IPS DF 6.9 (cell line): ENCODE measurements at regions not wholly inside any gene's neighbourhood (a gene's known extent, or its start where the extent isn't known, plus 50 kb on each side); places are given as distances from the start of the nearest gene placed in this dataset.

Experiments
- DNase-seq: peaks from one replicate; pipeline ENCODE4 v3.0.0-alpha.2; 2013; ENCODE audit warnings: low read depth, low spot score
- H3K27ac ChIP-seq: one replicate; pipeline ENCODE4 v1.5.1; 2013; ENCODE audit warnings: low read length, control low read depth
- H3K27me3 ChIP-seq: 2 replicates; pipeline ENCODE4 v1.6.1; 2013; ENCODE audit warnings: mild to moderate bottlenecking, low read length; ENCODE audit not compliant: control insufficient read depth, insufficient read depth
- H3K36me3 ChIP-seq: 2 replicates; pipeline ENCODE4 v1.6.1; 2013; ENCODE audit warnings: low read length; ENCODE audit not compliant: control insufficient read depth, insufficient read depth
- H3K4me1 ChIP-seq: 2 replicates; pipeline ENCODE4 v1.6.1; 2013; ENCODE audit warnings: low read length; ENCODE audit not compliant: control insufficient read depth, insufficient read depth
- H3K4me3 ChIP-seq: 2 replicates; pipeline ENCODE4 v1.5.1; 2013; ENCODE audit warnings: mild to moderate bottlenecking, low read length
- H3K9me3 ChIP-seq: 2 replicates; pipeline ENCODE4 v1.6.1; 2013; ENCODE audit warnings: low read length, inconsistent platforms; ENCODE audit not compliant: control insufficient read depth, insufficient read depth
- WGBS: extraction: QIAGEN DNeasy Blood & Tissue Kit; methylation state at CpG from one replicate; pipeline ENCODE4 v1.1.7; 2013; ENCODE audit warnings: mixed read lengths, missing lambda C conversion rate; ENCODE audit not compliant: insufficient read length, insufficient coverage; 5-methylcytosine and 5-hydroxymethylcytosine counted together

DNA sequence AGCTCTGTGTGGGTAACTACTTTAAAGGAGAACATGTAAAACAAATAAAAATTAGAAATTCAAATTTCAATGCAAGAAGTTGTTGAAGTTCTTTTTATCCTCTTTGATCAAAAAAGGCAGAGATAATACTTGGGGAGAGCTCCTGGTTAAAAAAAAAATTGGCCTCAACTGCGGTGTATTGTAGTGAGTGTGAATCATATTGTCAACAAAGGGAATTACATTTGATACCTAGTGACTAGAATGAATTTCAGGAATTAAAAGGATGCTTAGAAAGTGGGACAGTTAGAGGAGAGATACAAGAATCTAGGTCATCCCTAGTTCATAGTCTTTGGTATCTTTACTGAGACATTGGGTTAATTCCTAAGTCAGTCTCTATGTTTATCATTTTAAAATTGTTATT is 473.0 kb downstream of the CCDC85A start:
- Histone ChIP-seq H3K36me3 (no peaks in the 10 kb centered on the region), H3K4me3 (no peak overlapping the region), H3K27ac (no peak overlapping the region), H3K27me3 (no peaks in the 10 kb centered on the region), H3K9me3 (no peaks in the 10 kb centered on the region), H3K4me1 (no peaks in the 10 kb centered on the region)
- no peak for DNase-seq
- no CpG with 5 or more reads among the region's 1 CpG for WGBS

DNA sequence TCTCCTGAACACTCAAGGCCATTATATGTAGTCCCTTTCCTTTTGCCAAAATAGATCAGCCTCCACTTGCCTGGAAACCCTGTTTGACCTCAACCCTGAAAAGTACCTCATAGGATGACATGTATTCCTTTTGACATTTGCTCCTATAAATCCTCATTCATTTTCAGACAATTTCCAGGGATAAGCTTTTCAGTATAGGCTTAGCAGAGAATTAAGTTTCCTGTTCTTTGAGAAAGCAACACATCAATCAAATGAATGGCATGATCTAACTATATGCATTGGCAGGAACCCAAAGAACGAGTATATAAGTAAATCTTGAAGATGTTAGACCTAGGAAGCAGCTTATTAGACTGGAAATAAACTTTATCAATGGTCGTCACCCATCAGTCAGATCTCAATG is 483.0 kb downstream of the CCDC85A start:
- no peak overlapping the region for H3K4me3 ChIP-seq
- no peak for DNase-seq
- no peaks in the 10 kb centered on the region for H3K4me1 ChIP-seq
- WGBS = no CpG with 5 or more reads among the region's 2 CpGs
- no peak overlapping the region for H3K27ac ChIP-seq
- H3K27me3 ChIP-seq = no peaks in the 10 kb centered on the region
- H3K9me3 ChIP-seq = no peaks in the 10 kb centered on the region
- H3K36me3 ChIP-seq = no peaks in the 10 kb centered on the region

DNA sequence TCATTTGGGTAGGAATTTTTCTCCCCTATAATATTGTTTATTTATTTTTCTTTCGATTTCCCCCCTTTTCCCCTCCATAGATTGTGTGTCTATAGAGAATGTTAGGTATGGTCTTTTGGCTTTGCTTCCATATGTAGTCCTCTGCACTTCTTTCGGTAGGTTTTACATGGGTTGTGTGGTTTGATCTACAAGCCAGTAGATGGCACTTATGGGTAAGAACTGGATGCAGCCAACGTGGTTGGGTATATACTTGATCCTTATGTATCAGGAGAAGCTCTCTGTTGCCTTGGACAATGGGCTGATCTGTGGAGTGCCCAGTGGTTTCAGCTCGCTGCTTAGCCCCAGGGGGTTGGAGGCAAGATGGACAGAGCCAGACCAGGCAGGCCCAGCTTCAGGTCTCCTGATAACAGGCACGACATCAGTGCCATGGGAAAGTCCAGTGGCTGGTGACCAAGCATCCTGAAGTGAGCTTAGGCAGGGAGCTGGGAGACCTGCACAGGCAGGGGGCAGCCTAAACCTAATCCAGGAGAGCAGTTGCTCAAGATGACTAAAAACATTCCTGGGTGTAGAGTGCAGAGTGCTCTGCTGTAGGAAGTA is 488.3 kb downstream of the CCDC85A start:
- no peaks in the 10 kb centered on the region; the same call in 1 of the 2 replicates for H3K9me3 ChIP-seq
- WGBS = no CpG with 5 or more reads among the region's 5 CpGs
- H3K27ac ChIP-seq = no peak overlapping the region
- H3K36me3 ChIP-seq = no peaks in the 10 kb centered on the region
- no peak overlapping the region for H3K4me3 ChIP-seq
- H3K4me1 ChIP-seq = no peaks in the 10 kb centered on the region
- no peaks in the 10 kb centered on the region for H3K27me3 ChIP-seq
- DNase-seq = no peak

DNA sequence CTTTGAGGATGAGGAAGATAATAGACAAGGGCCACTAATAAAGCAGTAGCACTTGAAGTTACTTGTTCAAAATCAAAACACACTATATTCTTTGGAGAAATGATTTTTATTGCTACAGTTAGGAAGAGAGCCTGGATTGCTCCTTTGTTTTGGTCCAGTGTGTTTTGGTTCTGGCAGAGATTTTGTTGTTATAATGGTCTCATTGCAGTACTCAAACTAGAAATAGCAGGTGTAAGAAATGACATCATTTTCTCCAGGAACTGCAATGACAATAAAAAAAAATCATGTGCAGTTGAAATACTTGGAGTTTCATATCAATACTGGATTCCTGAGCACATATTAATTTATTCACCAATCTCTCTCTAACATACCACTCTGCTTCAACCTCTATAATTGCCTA is 490.3 kb downstream of the CCDC85A start:
- H3K27ac ChIP-seq = no peak overlapping the region
- no peak overlapping the region for H3K4me3 ChIP-seq
- H3K4me1 ChIP-seq = no peaks in the 10 kb centered on the region
- H3K27me3 ChIP-seq = no peaks in the 10 kb centered on the region
- H3K36me3 ChIP-seq = no peaks in the 10 kb centered on the region
- H3K9me3 ChIP-seq = no peaks in the 10 kb centered on the region; the same call in 1 of the 2 replicates
- DNase-seq = no peak

DNA sequence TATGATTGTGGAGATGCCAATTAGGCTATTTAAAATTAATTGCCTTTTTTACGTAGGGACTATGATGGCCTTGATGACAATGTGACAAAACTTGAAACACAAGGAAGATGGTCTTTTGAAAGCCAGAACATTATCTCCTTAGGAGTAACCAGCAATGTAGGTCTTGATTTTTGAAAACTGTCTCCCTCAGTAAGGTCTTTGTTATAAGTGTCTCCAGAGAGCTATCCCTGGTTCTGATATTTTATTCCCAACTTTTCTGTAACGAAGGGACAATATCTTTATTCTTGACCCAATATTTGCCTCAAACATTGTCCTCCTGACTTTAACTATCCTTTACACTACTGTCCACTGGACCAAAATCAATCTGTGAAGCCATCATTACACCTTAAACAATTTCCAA is 493.2 kb downstream of the CCDC85A start:
- Histone ChIP-seq H3K9me3 (no peaks in the 10 kb centered on the region; the same call in 1 of the 2 replicates), H3K4me3 (no peak overlapping the region), H3K36me3 (no peaks in the 10 kb centered on the region), H3K27ac (no peak overlapping the region), H3K4me1 (no peaks in the 10 kb centered on the region), H3K27me3 (no peaks in the 10 kb centered on the region)
- no CpG with 5 or more reads among the region's 2 CpGs for WGBS
- no peak for DNase-seq

DNA sequence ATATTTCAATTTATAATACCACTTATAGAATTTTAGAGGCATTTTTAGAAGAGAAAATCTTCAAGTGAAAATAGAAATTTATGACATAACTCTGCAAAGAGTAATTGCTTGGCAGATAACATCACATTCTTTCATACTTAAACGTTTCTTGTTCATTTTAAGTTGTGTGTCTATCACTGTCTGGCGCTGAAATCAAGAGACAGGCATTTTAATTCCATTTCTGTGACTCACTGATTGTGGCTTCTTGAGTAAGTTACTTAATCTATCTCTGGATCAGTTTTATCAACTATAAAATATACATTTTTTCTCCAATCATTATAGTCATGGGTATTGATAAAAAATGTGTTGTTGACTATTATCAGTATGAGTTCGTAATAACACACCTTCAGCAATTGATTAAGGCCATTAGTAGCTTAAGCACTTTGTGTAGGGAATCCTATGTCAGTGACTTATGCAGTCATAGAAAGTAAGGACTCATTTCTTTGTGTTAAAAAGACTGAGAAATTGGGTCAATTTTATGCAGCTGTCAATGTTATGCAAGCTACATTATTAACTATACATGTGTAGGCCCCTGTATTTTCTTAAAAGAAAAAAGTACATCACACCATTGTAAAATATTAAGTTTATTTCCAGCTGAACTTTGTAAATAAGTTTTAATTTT is 497.3 kb downstream of the CCDC85A start:
- Histone ChIP-seq H3K27ac (no peak overlapping the region), H3K9me3 (no peaks in the 10 kb centered on the region), H3K4me3 (no peak overlapping the region), H3K4me1 (no peaks in the 10 kb centered on the region), H3K27me3 (no peaks in the 10 kb centered on the region), H3K36me3 (no peaks in the 10 kb centered on the region)
- no CpG with 5 or more reads among the region's 3 CpGs for WGBS
- DNase-seq = no peak

DNA sequence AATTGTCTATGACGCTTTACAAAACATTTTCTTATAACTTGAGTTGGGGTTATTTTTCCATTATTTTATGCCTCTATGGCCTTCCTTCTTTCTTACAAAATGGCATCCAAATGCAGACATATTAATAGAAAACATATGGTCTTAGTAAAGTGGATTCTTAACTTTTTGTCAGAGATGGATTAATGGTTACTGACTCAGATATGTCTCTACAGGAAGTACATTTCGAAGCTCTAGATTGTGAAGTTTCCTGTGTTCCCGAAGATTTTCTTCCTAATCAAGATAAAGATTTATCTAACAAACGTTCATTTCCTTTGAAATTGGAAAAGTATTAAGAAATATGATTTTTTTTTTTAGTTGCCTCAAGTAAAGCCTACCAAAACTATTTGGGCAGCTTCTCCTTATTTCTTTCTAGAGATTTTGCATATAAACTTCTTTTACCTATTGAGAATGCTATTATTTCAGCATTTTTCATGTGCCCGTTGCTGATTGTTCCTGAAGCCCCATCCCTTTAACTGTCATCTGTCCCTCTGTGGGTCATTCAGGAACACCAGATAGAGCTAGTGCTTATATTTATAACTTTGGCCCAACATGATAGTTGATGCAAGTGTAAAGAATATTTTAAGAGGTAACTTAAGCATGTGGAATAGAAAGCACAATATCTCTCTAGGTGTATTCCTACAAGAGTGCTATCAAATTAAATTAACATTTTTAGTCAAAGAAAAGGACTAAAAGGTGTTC is 498.0 kb downstream of the CCDC85A start:
- Histone ChIP-seq H3K27ac (no peak overlapping the region), H3K27me3 (no peaks in the 10 kb centered on the region), H3K4me3 (no peak overlapping the region), H3K36me3 (no peaks in the 10 kb centered on the region), H3K4me1 (no peaks in the 10 kb centered on the region), H3K9me3 (no peaks in the 10 kb centered on the region)
- WGBS = no CpG with 5 or more reads among the region's 5 CpGs
- DNase-seq = no peak

DNA sequence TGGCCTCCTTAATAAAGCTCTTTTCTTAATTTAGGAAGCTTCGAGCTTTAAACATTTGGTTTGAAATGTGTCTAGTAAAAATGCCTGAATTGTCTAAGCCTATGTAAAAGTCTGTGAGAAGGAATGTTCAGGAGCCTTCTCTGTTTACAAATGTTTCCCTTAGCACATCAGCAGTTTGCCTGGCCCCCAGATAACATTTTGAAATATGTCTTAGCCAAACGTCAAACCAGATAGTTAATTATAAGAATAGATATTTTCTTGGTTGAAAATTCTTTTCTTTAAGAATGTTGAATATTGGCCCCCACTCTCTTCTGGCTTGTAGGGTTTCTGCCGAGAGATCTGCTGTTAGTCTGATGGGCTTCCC is 498.6 kb downstream of the CCDC85A start:
- Histone ChIP-seq H3K36me3 (no peaks in the 10 kb centered on the region), H3K27me3 (no peaks in the 10 kb centered on the region), H3K4me3 (no peak overlapping the region), H3K4me1 (no peaks in the 10 kb centered on the region), H3K9me3 (no peaks in the 10 kb centered on the region), H3K27ac (no peak overlapping the region)
- WGBS = no CpG with 5 or more reads among the region's 3 CpGs
- no peak for DNase-seq

DNA sequence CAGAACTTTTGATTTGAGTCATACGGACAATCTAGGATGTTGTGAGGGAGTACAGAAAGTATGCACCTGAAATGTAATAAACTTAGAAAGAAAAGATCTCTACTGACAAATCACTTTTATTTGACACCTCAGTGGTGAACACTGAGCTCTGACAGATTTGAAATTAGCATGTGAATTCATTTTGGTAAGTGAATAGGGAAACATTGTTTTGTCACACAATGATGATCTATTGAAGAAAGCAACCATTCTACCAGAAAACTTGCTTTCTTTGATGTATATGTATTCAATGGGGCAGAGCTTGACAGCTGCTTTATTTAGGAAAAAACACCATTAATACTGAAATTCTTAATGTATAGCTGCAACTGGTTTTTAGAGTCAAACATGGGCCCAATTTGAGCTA is 500.5 kb downstream of the CCDC85A start:
- H3K27ac ChIP-seq = no peak overlapping the region
- no peaks in the 10 kb centered on the region for H3K9me3 ChIP-seq
- no peaks in the 10 kb centered on the region for H3K4me1 ChIP-seq
- no CpG with 5 or more reads among the region's 1 CpG for WGBS
- no peak overlapping the region for H3K4me3 ChIP-seq
- no peak for DNase-seq
- no peaks in the 10 kb centered on the region for H3K36me3 ChIP-seq
- H3K27me3 ChIP-seq = no peaks in the 10 kb centered on the region

DNA sequence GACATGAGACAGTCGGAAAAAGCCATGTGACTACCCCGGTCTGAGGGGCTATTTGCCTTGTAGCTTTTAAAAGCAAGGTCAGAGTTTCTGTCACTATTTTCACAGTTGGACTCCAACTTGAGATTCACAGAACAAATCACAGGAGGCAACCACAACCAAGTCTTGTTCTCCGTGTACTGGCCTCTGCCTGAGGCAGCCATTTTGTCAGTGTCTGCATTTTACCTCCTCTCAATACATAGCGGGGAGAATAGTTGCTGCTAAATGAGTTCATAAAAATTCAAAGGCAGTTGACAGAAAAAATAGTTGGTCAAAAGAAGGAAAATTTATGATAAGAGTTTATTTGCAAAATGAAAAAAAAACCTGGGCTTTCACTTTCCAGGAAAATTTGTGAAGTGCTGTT is 501.4 kb downstream of the CCDC85A start:
- H3K4me3 ChIP-seq = no peak overlapping the region
- no peak for DNase-seq
- H3K4me1 ChIP-seq = no peaks in the 10 kb centered on the region
- H3K27me3 ChIP-seq = no peaks in the 10 kb centered on the region
- no peak overlapping the region for H3K27ac ChIP-seq
- H3K36me3 ChIP-seq = no peaks in the 10 kb centered on the region
- H3K9me3 ChIP-seq = no peaks in the 10 kb centered on the region
- whole genome bisulfite sequencing = no CpG with 5 or more reads among the region's 4 CpGs

DNA sequence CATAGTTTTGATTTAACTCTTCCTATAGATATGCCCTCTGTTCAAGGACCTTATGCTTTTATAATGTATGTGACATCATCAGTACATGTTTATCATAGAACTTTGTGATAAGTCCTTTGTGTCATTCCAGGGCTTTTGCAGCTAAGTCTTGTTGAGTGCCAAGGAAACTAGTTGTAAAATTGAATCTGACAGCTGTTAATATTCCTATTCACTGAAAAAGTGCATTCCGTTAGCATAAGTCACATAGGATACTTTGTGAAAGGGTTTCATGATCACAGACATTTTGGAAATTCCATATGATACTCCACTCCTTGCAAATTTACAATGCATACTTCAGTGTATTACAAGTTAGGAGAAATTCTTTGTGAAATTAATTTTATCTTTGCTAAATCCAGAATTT is 503.4 kb downstream of the CCDC85A start:
- WGBS = no CpG with 5 or more reads among the region's 1 CpG
- H3K9me3 ChIP-seq = no peaks in the 10 kb centered on the region
- DNase-seq = no peak

More for the DNA sequence above, 503.4 kb downstream of the CCDC85A start:
- H3K36me3 ChIP-seq = no peaks in the 10 kb centered on the region
- H3K27me3 ChIP-seq = no peaks in the 10 kb centered on the region
- no peaks in the 10 kb centered on the region for H3K4me1 ChIP-seq
- H3K4me3 ChIP-seq = no peak overlapping the region
- no peak overlapping the region for H3K27ac ChIP-seq
